GM12878 (cell line): ENCODE measurements at regions not wholly inside any gene's neighbourhood (a gene's known extent, or its start where the extent isn't known, plus 50 kb on each side); places are given as distances from the start of the nearest gene placed in this dataset.

ENCODE experiments used
- ATF7 ChIP-seq: fragments of 450-650 bp; IDR thresholded peaks from 2 replicates; pipeline ENCODE4 v1.6.1; 2016; ENCODE audit warnings: low read depth, mild to moderate bottlenecking
- CHD2 ChIP-seq: IDR thresholded peaks from 2 replicates; pipeline ENCODE4 v1.6.1; 2011; ENCODE audit warnings: low read depth, low read length, improper control_type of control experiment, borderline replicate concordance
- CREM ChIP-seq: IDR thresholded peaks from 2 replicates; pipeline ENCODE4 v1.6.1; 2014; ENCODE audit warnings: antibody characterized with exemption, low read depth
- CTCF ChIP-seq, 3 experiments: IDR thresholded peaks in 2 of 3; conservative IDR thresholded peaks in 1 of 3; 2 replicates each; pipeline ENCODE4 v1.5.1; 2011; ENCODE audit warnings: low read depth in 3 of 3, low read length in 3 of 3, mild to moderate bottlenecking in 3 of 3, control low read depth in 2 of 3, moderate library complexity in 2 of 3, inconsistent platforms in 1 of 3, mixed read lengths in 1 of 3; ENCODE audit not compliant: control insufficient read depth in 2 of 3, insufficient read depth in 1 of 3; ENCODE audit errors: extremely low read depth in 1 of 3
- E2F4 ChIP-seq: IDR thresholded peaks from 2 replicates; pipeline ENCODE4 v1.6.1; 2012; ENCODE audit warnings: low read depth, low read length, improper control_type of control experiment
- EZH2 ChIP-seq: IDR thresholded peaks from 2 replicates; pipeline ENCODE4 v1.6.1; 2012; ENCODE audit warnings: low read depth, mild to moderate bottlenecking, control low read depth, inconsistent platforms, low read length, borderline replicate concordance; ENCODE audit not compliant: control insufficient read depth
- NFYA ChIP-seq: IDR thresholded peaks from 2 replicates; pipeline ENCODE4 v1.6.1; 2011; ENCODE audit warnings: low read depth, mild to moderate bottlenecking, low read length, improper control_type of control experiment, borderline replicate concordance
- NKRF ChIP-seq: fragments of 450-650 bp; conservative IDR thresholded peaks from 2 replicates; pipeline ENCODE4 v1.6.1; 2017; ENCODE audit warnings: mild to moderate bottlenecking, moderate library complexity
- POLR2A ChIP-seq: IDR thresholded peaks from 2 replicates; pipeline ENCODE4 v1.6.1; 2011; ENCODE audit warnings: low read depth, mild to moderate bottlenecking, low read length
- SP1 ChIP-seq: IDR thresholded peaks from one replicate; pipeline ENCODE4 v1.6.1; 2011; ENCODE audit warnings: low read depth, low read length
- TCF12 ChIP-seq: IDR thresholded peaks from 2 replicates; pipeline ENCODE4 v1.6.1; 2011; ENCODE audit warnings: low read depth, mild to moderate bottlenecking, low read length
- TCF7 ChIP-seq: IDR thresholded peaks from 2 replicates; pipeline ENCODE4 v1.6.1; 2014; ENCODE audit warnings: antibody characterized with exemption, borderline replicate concordance
- TF ChIP-seq, protein P1 (sequence below): fragments of 150-350 bp; IDR thresholded peaks from 2 replicates; pipeline ENCODE4 v1.6.1; 2016; ENCODE audit warnings: low read depth, low read length
- TF ChIP-seq, protein P2 (sequence below): fragments of 450-650 bp; IDR thresholded peaks from 2 replicates; pipeline ENCODE4 v1.6.1; 2017; ENCODE audit warnings: mild to moderate bottlenecking, moderate library complexity

- TF ChIP-seq CTCF (IDR thresholded peaks at IDR 0.05 in 2 of 3, conservative IDR thresholded peaks at IDR 0.05 in 1 of 3; ENCODE audit: control insufficient read depth in 2 of 3, extremely low read depth in 1 of 3, insufficient read depth in 1 of 3, low read depth in 3 of 3, low read length in 3 of 3) (no peak), POLR2A (no peak), EZH2 (no peak), CREM (no peak), E2F4 (no peak), ATF7 (no peak), NFYA (no peak), NKRF (no peak), TCF12 (no peak), CHD2 (no peak), TCF7 (no peak), SP1 (no peak)
- TF ChIP-seq, protein P1, sequence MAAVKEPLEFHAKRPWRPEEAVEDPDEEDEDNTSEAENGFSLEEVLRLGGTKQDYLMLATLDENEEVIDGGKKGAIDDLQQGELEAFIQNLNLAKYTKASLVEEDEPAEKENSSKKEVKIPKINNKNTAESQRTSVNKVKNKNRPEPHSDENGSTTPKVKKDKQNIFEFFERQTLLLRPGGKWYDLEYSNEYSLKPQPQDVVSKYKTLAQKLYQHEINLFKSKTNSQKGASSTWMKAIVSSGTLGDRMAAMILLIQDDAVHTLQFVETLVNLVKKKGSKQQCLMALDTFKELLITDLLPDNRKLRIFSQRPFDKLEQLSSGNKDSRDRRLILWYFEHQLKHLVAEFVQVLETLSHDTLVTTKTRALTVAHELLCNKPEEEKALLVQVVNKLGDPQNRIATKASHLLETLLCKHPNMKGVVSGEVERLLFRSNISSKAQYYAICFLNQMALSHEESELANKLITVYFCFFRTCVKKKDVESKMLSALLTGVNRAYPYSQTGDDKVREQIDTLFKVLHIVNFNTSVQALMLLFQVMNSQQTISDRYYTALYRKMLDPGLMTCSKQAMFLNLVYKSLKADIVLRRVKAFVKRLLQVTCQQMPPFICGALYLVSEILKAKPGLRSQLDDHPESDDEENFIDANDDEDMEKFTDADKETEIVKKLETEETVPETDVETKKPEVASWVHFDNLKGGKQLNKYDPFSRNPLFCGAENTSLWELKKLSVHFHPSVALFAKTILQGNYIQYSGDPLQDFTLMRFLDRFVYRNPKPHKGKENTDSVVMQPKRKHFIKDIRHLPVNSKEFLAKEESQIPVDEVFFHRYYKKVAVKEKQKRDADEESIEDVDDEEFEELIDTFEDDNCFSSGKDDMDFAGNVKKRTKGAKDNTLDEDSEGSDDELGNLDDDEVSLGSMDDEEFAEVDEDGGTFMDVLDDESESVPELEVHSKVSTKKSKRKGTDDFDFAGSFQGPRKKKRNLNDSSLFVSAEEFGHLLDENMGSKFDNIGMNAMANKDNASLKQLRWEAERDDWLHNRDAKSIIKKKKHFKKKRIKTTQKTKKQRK = no peak
- TF ChIP-seq, protein P2, sequence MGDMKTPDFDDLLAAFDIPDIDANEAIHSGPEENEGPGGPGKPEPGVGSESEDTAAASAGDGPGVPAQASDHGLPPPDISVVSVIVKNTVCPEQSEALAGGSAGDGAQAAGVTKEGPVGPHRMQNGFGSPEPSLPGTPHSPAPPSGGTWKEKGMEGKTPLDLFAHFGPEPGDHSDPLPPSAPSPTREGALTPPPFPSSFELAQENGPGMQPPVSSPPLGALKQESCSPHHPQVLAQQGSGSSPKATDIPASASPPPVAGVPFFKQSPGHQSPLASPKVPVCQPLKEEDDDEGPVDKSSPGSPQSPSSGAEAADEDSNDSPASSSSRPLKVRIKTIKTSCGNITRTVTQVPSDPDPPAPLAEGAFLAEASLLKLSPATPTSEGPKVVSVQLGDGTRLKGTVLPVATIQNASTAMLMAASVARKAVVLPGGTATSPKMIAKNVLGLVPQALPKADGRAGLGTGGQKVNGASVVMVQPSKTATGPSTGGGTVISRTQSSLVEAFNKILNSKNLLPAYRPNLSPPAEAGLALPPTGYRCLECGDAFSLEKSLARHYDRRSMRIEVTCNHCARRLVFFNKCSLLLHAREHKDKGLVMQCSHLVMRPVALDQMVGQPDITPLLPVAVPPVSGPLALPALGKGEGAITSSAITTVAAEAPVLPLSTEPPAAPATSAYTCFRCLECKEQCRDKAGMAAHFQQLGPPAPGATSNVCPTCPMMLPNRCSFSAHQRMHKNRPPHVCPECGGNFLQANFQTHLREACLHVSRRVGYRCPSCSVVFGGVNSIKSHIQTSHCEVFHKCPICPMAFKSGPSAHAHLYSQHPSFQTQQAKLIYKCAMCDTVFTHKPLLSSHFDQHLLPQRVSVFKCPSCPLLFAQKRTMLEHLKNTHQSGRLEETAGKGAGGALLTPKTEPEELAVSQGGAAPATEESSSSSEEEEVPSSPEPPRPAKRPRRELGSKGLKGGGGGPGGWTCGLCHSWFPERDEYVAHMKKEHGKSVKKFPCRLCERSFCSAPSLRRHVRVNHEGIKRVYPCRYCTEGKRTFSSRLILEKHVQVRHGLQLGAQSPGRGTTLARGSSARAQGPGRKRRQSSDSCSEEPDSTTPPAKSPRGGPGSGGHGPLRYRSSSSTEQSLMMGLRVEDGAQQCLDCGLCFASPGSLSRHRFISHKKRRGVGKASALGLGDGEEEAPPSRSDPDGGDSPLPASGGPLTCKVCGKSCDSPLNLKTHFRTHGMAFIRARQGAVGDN = no peak
These were observed 423.0 kb upstream of the CNKSR2 start for GRCh38 chrX:20951016-20951810.
